Bone marrow (tissue), 2 donors: ENCODE measurements at regions not wholly inside any gene's neighbourhood (a gene's known extent, or its start where the extent isn't known, plus 50 kb on each side); places are given as distances from the start of the nearest gene placed in this dataset.
"Not testable (repeated sequence)": the region's sequence is repeated elsewhere in the genome, so short reads cannot be mapped to it uniquely, and the experiment has no call there.

Source experiments
- DNase-seq, 2 donors: peaks; one replicate each; lab custom pipeline; 2025; lab: John Stamatoyannopoulos, UW

GRCh38 chr2:67571785-67572718 is 174.9 kb downstream of the ETAA1 start:
- DNase-seq, result no peak

- no peak for DNase-seq
Measured at GRCh38 chr2:67572721-67573435, 175.7 kb downstream of the ETAA1 start.

- no peak for DNase-seq
Measured at GRCh38 chr2:67574230-67574629, 177.1 kb downstream of the ETAA1 start.

GRCh38 chr2:67576226-67576625 is 179.1 kb downstream of the ETAA1 start:
- no peak for DNase-seq

GRCh38 chr2:67576991-67577390 is 179.9 kb downstream of the ETAA1 start:
- DNase-seq, result no peak

- DNase-seq, result no peak
Measured at GRCh38 chr2:67579216-67579615, 182.1 kb downstream of the ETAA1 start.

GRCh38 chr2:67579806-67580205 is 182.7 kb downstream of the ETAA1 start:
- no peak for DNase-seq

- DNase-seq, result no peak
Measured at GRCh38 chr2:67581751-67582150, 184.6 kb downstream of the ETAA1 start.

GRCh38 chr2:67583185-67583584 is 186.1 kb downstream of the ETAA1 start:
- DNase-seq, result no peak

GRCh38 chr2:67585400-67585799 is 188.3 kb downstream of the ETAA1 start:
- no peak for DNase-seq

GRCh38 chr2:67589121-67589520 is 192.0 kb downstream of the ETAA1 start:
- not testable (repeated sequence) for DNase-seq

- not testable (repeated sequence) for DNase-seq
Measured at GRCh38 chr2:67594522-67594921, 197.4 kb downstream of the ETAA1 start.

GRCh38 chr2:67596871-67597270 is 199.7 kb downstream of the ETAA1 start:
- DNase-seq, result no peak

- DNase-seq, result no peak
Measured at GRCh38 chr2:67599561-67599960, 202.4 kb downstream of the ETAA1 start.

- no peak for DNase-seq
Measured at GRCh38 chr2:67600222-67600871, 203.2 kb downstream of the ETAA1 start.

- no peak for DNase-seq
Measured at GRCh38 chr2:67600946-67601345, 203.8 kb downstream of the ETAA1 start.

- DNase-seq, result no peak
Measured at GRCh38 chr2:67604360-67604759, 207.2 kb downstream of the ETAA1 start.

- no peak for DNase-seq
Measured at GRCh38 chr2:67612576-67613042, 215.5 kb downstream of the ETAA1 start.

- no peak for DNase-seq
Measured at GRCh38 chr2:67613227-67613626, 216.1 kb downstream of the ETAA1 start.

- no peak for DNase-seq
Measured at GRCh38 chr2:67614454-67614853, 217.3 kb downstream of the ETAA1 start.

GRCh38 chr2:67616749-67617148 is 219.6 kb downstream of the ETAA1 start:
- DNase-seq, result no peak

- no peak for DNase-seq
Measured at GRCh38 chr2:67619204-67619603, 222.1 kb downstream of the ETAA1 start.
